ENCODE measurements at regions not wholly inside any gene's neighbourhood (a gene's known extent, or its start where the extent isn't known, plus 50 kb on each side); places are given as distances from the start of the nearest gene placed in this dataset.

- TF ChIP-seq, protein P1, sequence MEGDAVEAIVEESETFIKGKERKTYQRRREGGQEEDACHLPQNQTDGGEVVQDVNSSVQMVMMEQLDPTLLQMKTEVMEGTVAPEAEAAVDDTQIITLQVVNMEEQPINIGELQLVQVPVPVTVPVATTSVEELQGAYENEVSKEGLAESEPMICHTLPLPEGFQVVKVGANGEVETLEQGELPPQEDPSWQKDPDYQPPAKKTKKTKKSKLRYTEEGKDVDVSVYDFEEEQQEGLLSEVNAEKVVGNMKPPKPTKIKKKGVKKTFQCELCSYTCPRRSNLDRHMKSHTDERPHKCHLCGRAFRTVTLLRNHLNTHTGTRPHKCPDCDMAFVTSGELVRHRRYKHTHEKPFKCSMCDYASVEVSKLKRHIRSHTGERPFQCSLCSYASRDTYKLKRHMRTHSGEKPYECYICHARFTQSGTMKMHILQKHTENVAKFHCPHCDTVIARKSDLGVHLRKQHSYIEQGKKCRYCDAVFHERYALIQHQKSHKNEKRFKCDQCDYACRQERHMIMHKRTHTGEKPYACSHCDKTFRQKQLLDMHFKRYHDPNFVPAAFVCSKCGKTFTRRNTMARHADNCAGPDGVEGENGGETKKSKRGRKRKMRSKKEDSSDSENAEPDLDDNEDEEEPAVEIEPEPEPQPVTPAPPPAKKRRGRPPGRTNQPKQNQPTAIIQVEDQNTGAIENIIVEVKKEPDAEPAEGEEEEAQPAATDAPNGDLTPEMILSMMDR (IDR thresholded peaks at IDR 0.05; ENCODE audit: low read length): no peak
- no peak for TF ChIP-seq EZH2phosphoT487 (IDR thresholded peaks at IDR 0.05; ENCODE audit: low read length)
These were observed 126.3 kb upstream of the OSR1 start for GRCh38 chr2:19484736-19485135.

Data from MM.1S (cell line).